HG03354 (cell line): ENCODE measurements at regions not wholly inside any gene's neighbourhood (a gene's known extent, or its start where the extent isn't known, plus 50 kb on each side); places are given as distances from the start of the nearest gene placed in this dataset.
"Not testable (repeated sequence)": the region's sequence is repeated elsewhere in the genome, so short reads cannot be mapped to it uniquely, and the experiment has no call there.

Experiments used
- ATAC-seq: cut with Tn5 transposase; IDR thresholded peaks from one replicate; pipeline ENCODE4 v1.9.1; 2021; ENCODE audit warnings: mild to moderate bottlenecking; ENCODE audit not compliant: unreplicated experiment, poor library complexity, severe bottlenecking

GRCh38 chr2:58432491-58433170, 191.5 kb upstream of the FANCL start:
- no peak for ATAC-seq

GRCh38 chr2:58429014-58429875, 188.1 kb upstream of the FANCL start:
- ATAC-seq = no peak

DNA sequence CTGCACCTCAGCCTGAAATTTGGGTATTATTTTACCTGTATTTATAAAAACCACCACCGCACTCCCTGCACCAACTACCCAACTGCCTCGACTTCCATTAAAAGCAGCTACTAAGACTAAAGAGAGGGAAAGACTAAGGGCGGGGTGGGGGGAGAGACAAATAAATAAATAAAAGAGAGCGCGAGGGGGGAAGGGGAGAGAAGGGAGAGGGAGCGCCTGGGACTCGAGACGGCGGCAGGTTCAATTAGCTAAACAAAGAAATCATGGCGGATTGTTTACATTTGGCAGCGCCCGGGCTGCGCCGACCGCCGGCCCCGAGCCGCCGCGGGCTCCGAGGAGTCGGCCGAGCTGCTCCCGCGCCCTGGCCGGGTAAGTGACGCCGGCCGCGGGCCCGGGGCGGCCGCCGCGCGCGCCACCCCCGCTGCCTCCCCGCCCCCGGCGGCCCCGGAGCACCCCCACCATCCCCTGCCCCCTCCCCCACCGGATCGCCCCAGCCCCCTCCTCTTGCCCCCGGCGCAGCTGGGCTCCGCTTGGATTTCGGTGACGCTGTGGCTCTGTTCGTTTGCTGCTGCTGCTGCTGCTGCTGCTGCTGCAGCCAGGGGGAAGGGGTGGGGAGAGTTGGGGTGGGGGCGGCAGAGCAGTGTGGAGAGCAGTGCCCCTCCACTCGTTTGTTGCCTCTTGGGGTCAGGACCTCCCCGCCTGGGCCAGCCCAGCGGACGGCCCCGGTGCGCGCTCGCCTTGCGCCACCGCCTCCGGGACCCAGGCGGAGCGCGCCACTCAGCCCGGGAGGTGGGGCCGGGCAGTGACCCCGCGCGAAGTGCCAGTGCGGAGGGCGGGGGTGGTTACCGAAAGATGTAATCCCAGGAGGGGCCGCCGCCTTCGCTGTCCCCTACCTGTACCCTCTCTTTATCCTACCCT, 187.2 kb upstream of the FANCL start:
- peak; percentile 64 for ATAC-seq

DNA sequence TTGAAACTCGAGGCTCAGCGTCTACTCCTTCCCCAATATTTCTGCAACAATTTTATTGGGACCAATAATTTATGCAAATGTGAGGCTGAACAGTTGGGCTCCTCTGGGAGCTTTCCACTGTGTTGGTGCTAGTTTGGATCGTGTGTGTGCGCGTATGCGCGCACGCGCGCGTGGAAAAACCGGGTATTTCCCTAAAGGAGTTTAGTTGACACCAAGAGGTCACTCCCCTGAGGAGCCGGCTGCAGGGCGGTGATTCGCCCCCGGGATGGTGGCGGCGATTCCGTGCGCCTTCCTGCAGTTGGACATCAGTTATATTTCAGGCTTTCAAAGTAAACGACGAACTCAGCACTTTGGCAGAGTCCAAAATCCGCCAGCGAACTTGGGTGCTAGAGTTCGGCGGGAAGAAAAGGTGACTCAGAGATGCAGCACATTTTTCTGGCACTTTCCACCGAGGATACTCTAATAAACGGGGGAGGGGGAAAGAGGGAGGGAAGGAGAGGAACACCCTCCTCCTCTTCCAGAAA, 186.5 kb upstream of the FANCL start:
- ATAC-seq = no peak

- no peak for ATAC-seq
Observed at GRCh38 chr2:58425368-58425767, 184.2 kb upstream of the FANCL start.

DNA sequence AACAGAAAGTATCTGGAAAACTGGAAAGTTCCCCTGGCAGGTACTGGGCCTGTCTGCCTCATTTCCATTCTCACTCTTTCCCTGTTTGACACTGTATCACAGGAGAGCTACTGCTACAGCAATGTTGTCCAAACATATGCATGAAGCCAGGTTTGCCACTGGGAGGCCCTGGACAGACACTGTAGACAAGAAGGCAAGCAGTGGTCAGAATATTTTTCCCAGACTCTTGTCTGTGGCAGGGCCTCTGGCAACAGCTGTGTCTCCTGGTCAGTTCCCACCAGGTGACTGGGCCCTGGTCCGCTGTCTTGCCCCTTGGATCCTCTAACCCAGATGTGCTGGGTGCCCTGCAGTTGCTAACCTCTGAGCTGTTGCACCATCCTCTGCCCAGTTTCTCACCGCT, 178.9 kb upstream of the FANCL start:
- no peak for ATAC-seq

DNA sequence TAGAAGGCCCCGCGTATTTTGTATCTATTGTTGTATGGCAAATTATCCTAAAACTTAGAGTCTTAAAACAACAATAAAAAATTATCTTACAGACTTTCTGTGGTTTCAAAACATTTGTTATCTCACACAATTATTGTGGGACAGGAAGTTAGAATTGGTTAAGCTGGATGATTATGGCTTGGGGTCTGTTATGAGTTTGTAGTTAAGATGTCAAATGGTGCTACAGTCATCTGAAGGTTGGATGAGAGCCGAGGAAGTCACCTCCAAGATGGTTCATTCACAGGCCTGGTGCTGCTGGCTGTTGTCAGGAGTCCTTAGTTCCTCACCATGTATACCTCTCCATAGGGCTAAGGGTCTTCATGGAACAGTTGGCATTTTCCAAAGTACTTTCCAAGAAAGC, 175.6 kb upstream of the FANCL start:
- ATAC-seq = no peak

DNA sequence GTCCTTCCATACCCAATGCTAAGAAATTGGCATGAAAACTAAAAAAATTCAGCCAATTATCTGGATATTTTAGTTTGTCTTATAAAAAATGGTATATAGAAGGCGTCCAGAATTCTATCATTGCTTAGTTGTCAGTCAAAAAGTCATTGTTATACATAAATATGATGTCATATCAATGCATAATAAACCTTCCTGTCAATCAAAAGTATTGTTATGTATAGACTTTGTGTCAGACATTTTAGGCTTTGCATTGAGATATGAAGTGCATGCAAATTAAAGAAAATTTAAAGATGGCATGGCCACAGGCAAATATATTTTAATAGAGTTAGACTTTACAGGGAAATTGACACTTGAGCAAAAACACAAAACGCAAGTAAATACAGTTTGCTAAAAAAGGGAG, 173.4 kb upstream of the FANCL start:
- ATAC-seq = no peak

DNA sequence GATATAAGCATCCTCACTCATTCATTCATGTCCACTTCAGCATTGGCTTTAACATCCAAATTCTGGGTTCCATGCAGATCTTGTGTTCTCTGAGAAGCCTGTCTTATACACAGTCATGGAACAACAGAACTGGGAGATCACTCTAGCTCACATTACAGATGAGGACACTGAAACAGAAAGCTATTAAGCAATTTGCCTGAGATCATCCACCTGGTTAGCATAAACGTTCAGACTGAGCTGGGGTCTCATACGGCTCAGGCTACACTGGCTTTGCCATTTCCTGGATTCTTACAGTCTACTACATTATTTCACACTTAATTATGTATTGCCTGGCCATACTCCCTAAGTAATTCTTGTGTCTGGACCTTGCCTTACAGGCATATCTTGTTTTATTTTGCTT, 169.4 kb upstream of the FANCL start:
- ATAC-seq = no peak

GRCh38 chr2:58407487-58407886, 166.4 kb upstream of the FANCL start:
- ATAC-seq = no peak

DNA sequence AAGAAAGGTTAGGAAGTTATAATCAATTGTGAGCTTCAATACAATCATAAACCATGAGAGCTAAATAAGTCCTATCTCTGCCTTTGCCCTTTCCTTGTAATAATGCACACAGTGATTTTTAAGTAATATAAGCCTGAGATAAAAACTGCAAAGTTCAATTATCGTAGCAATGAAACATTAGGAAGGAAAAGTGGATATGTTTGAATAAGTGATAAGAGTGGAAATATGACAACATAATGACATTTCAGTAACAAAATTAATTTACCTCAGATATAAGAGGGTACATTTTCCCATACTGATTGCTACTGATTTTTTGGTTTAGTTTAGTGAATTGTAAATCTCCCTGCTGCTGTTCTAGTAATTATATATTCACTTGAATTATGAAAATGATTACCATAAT, 164.2 kb upstream of the FANCL start:
- ATAC-seq = no peak

DNA sequence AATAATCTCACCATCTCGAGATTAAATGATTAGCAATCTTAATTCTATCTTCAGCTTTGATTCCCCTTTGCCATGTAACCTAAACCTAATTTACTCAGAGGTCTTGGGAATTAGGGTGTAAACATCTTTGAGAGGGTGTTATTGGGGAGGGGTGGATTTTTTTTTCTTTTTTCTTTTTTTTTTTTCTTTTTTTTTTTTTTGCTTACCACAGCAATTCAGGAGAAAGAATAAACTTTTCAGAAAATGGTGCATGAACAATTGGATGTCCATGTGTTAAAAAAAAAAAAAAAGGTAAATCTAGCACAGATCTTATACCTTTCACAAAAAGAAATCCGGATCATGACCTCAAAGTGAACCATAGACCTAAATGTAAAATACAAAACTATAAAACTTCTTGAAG, 160.8 kb upstream of the FANCL start:
- ATAC-seq = no peak

GRCh38 chr2:58398406-58398805, 157.3 kb upstream of the FANCL start:
- no peak for ATAC-seq

GRCh38 chr2:58387701-58388100, 146.6 kb upstream of the FANCL start:
- no peak for ATAC-seq

DNA sequence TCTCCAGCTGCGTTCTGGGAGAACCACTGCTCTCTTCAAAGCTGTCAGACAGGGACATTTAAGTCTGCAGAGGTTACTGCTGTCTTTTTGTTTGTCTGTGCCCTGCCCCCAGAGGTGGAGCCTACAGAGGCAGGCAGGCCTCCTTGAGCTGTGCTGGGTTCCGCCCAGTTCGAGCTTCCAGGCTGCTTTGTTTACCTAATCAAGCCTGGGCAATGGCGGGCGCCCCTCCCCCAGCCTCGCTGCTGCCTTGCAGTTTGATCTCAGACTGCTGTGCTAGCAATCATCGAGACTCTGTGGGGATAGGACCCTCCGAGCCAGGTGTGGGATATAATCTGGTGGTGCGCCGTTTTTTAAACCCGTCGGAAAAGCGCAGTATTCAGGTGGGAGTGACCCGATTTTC, 145.8 kb upstream of the FANCL start:
- not testable (repeated sequence) for ATAC-seq

GRCh38 chr2:58378152-58378551, 137.0 kb upstream of the FANCL start:
- ATAC-seq = no peak

GRCh38 chr2:58377181-58377580, 136.1 kb upstream of the FANCL start:
- no peak for ATAC-seq

DNA sequence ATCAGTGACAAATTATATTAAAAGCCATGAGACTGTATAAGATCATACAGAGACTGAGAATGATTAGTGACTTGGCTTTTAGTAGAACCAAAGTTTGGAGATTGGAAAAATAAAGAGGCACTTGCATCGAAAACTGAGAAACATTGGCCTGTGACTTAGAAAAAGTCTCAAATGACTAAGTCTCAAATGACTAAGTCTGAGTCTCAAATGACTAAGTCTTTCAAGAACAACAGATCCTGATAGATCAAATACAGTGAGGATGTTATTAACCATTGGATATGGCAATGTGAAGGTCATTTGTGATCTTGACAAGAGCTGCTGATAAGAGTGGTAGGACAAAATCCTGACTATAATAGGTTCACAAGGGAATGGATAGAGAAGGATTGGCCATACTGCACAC, 135.5 kb upstream of the FANCL start:
- ATAC-seq = no peak

GRCh38 chr2:58369594-58369993, 128.5 kb upstream of the FANCL start:
- ATAC-seq = no peak

DNA sequence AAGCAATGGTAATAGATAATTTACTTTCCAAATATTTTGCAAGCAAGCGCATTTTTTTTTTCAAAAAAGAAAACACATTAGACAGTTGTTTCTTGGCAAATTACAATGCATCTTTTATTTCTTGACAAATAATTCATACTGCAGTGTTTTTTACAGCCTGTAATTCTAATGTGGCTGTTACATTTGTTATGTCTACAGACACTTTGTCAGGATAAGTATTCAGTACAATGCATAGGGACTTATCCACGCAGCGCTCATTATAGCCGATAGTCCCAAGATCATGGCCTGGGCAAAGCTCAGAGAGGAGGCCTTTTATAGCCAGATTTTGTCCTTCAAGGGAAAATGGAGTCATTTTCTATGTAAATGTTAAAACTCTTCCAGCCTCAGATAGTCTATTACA, 123.0 kb upstream of the FANCL start:
- no peak for ATAC-seq
